HG03442 (cell line): ENCODE measurements at regions not wholly inside any gene's neighbourhood (a gene's known extent, or its start where the extent isn't known, plus 50 kb on each side); places are given as distances from the start of the nearest gene placed in this dataset.
"Not testable (repeated sequence)": the region's sequence is repeated elsewhere in the genome, so short reads cannot be mapped to it uniquely, and the experiment has no call there.

ENCODE experiments used
- ATAC-seq: cut with Tn5 transposase; IDR thresholded peaks from one replicate; pipeline ENCODE4 v1.9.1; 2021; ENCODE audit warnings: mild to moderate bottlenecking, moderate library complexity; ENCODE audit not compliant: unreplicated experiment

GRCh38 chr1:198809247-198809646 is 170.4 kb downstream of the PTPRC start:
- no peak for ATAC-seq

GRCh38 chr1:198811449-198811848 is 172.6 kb downstream of the PTPRC start:
- no peak for ATAC-seq

- no peak for ATAC-seq
Measured at GRCh38 chr1:198823626-198824025, 184.8 kb downstream of the PTPRC start.

GRCh38 chr1:198825254-198825653 is 186.4 kb downstream of the PTPRC start:
- ATAC-seq = no peak

- ATAC-seq = no peak
Measured at GRCh38 chr1:198829356-198829755, 190.5 kb downstream of the PTPRC start.

- no peak for ATAC-seq
Measured at GRCh38 chr1:198829944-198830343, 191.1 kb downstream of the PTPRC start.

GRCh38 chr1:198830412-198830811 is 191.6 kb downstream of the PTPRC start:
- ATAC-seq = no peak

GRCh38 chr1:198833706-198834503 is 195.1 kb downstream of the PTPRC start:
- no peak for ATAC-seq

- no peak for ATAC-seq
Measured at GRCh38 chr1:198837278-198838021, 198.6 kb downstream of the PTPRC start.

GRCh38 chr1:198838022-198838342 is 199.1 kb downstream of the PTPRC start:
- ATAC-seq = no peak

GRCh38 chr1:198841477-198841876 is 202.6 kb downstream of the PTPRC start:
- ATAC-seq = no peak

- no peak for ATAC-seq
Measured at GRCh38 chr1:198842686-198843085, 203.8 kb downstream of the PTPRC start.

GRCh38 chr1:198845271-198845670 is 206.4 kb downstream of the PTPRC start:
- ATAC-seq = no peak

GRCh38 chr1:198845851-198846250 is 207.0 kb downstream of the PTPRC start:
- no peak for ATAC-seq

GRCh38 chr1:198846556-198846955 is 207.7 kb downstream of the PTPRC start:
- no peak for ATAC-seq

- ATAC-seq = no peak
Measured at GRCh38 chr1:198848206-198848605, 209.4 kb downstream of the PTPRC start.

- no peak for ATAC-seq
Measured at GRCh38 chr1:198848649-198849048, 209.8 kb downstream of the PTPRC start.

- no peak for ATAC-seq
Measured at GRCh38 chr1:198849093-198849492, 210.3 kb downstream of the PTPRC start.

GRCh38 chr1:198850196-198850595 is 211.4 kb downstream of the PTPRC start:
- no peak for ATAC-seq

- ATAC-seq = not testable (repeated sequence)
Measured at GRCh38 chr1:198850966-198851365, 212.1 kb downstream of the PTPRC start.

- no peak for ATAC-seq
Measured at GRCh38 chr1:198856601-198857000, 217.8 kb downstream of the PTPRC start.

GRCh38 chr1:198858033-198858432 is 219.2 kb downstream of the PTPRC start:
- no peak for ATAC-seq
